ENCODE measurements at regions not wholly inside any gene's neighbourhood (a gene's known extent, or its start where the extent isn't known, plus 50 kb on each side); places are given as distances from the start of the nearest gene placed in this dataset.

DNA sequence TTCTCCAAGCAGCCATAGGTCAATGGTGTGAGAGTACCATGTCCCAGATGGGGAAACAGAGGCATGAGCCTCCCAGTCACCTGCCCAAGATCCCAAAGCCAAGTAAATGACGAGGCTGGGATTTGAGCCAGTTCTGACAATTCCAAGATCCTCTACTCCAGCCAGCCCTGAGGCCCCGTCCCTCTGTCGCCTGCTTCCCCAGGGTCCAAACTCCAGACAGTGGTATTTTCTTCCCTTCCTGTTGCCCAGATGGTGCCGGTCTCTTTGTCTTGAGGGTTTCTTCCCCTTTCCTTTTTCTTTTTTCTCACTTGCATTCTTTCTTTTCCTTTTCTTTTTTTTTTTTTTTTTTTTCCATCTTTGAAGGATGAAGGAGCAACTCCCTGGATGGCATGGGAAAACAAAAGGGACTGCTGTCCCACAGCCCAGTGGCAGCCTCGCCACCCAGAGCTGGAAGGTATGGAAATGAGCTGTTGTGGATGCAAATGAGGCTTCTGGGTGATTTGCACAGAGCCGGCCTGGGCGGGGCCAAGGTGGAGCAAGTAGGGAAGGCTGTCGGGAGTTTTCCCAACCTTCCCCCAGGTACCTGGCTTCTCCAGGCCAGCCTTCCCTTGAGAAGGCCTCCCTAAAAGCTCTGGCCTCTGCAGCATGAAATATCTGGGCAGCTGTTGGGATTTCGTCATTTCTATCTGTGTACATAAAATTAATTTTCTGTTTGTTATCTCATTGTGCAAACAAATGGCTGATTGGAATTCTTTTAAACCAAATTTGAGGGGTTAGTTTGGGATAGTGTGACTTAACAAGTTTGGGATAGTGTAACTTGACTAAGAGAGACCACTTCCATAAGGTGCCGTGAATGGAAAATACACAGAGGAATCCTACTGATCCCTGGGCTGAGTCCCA is 146.8 kb downstream of the MN1 start:
- H4K8ac ChIP-seq (replicated peaks; ENCODE audit: insufficient read length, low read depth, low read length): no peak overlapping the region
- no peak overlapping the region for H3K23ac ChIP-seq (ENCODE audit: insufficient read length, low read depth, low read length)
- no CpG with 5 or more reads among the region's 10 CpGs for WGBS (ENCODE audit: extremely low coverage, insufficient read length, low lambda C conversion rate)
- no peak for TF ChIP-seq CTCF (conservative IDR thresholded peaks at IDR 0.05)
- H3K27ac ChIP-seq (ENCODE audit: insufficient read length, low read depth, low read length): no peak overlapping the region
- H3K9ac ChIP-seq (ENCODE audit: extremely low read depth, insufficient read length, low read length): no peak overlapping the region
- no peak overlapping the region for H3K14ac ChIP-seq (ENCODE audit: insufficient read depth, low read length)
- H2AFZ ChIP-seq (ENCODE audit: low read length): no peak overlapping the region
- H3K4me1 ChIP-seq (ENCODE audit: insufficient read depth, low read length): peaks cover 4% of the 10 kb centered on the region; the same call in 1 of the 2 replicates
- H3K23me2 ChIP-seq (ENCODE audit: insufficient read length, low read depth, low read length, poor library complexity, severe bottlenecking): no peaks in the 10 kb centered on the region
- no peak overlapping the region for H3K4me2 ChIP-seq (ENCODE audit: insufficient read depth, insufficient read length, low read length)
- no peaks in the 10 kb centered on the region for H3K79me2 ChIP-seq (ENCODE audit: insufficient read depth, low read length)
- H3K27me3 Mint-ChIP-seq (ENCODE audit: low read depth): peaks cover 30% of the 10 kb centered on the region
- H4K20me1 ChIP-seq (ENCODE audit: control insufficient read depth, insufficient read depth, insufficient read length): no peaks in the 10 kb centered on the region
- no peak overlapping the region for H3K4me3 Mint-ChIP-seq
- H4K91ac ChIP-seq (ENCODE audit: insufficient read length, low read depth, low read length): no peak overlapping the region
- H3K18ac ChIP-seq (ENCODE audit: insufficient read length, low read depth, low read length): no peak overlapping the region
- no peaks in the 10 kb centered on the region for H3K27me3 ChIP-seq (ENCODE audit: insufficient read depth, low read length)
- H2BK20ac ChIP-seq (ENCODE audit: low read depth, low read length, poor library complexity, severe bottlenecking): no peak overlapping the region
- H3K4me1 Mint-ChIP-seq: peaks cover 20% of the 10 kb centered on the region in 2 experiments
- peaks cover 3 to 12% of the 10 kb centered on the region in 2 experiments; a peak in 4 of 5 replicates for H3K9me3 Mint-ChIP-seq
- DNase-seq: peak; percentile 79
- H3K56ac ChIP-seq (ENCODE audit: insufficient read length, low read depth, low read length): no peak overlapping the region
- H2BK5ac ChIP-seq (ENCODE audit: insufficient read length, low read length): no peak overlapping the region
- no peak overlapping the region for H3K4ac ChIP-seq (ENCODE audit: low read depth, low read length)
- H4K5ac ChIP-seq (ENCODE audit: insufficient read length, low read depth, low read length): no peak overlapping the region
- no peaks in the 10 kb centered on the region for H3K79me1 ChIP-seq (ENCODE audit: insufficient read depth, low read depth, low read length, poor library complexity, severe bottlenecking)
- no peak overlapping the region for H2AK5ac ChIP-seq (ENCODE audit: insufficient read length, low read length)
- H2BK120ac ChIP-seq (ENCODE audit: low read depth, low read length, poor library complexity, severe bottlenecking): no peak overlapping the region
- no peak overlapping the region for H2BK15ac ChIP-seq (ENCODE audit: low read depth, low read length)
- H2BK12ac ChIP-seq (ENCODE audit: insufficient read length, low read depth, low read length): no peak overlapping the region
- no peak overlapping the region; a peak in 1 of 7 replicates for H3K27ac Mint-ChIP-seq
- no peaks in the 10 kb centered on the region for H3K9me3 ChIP-seq (ENCODE audit: control insufficient read depth, low read depth, low read length)
- no peak overlapping the region for H3T11ph ChIP-seq (ENCODE audit: low read length)
- peaks cover 0 to 2% (median 0%) of the 10 kb centered on the region in 3 experiments; a peak in 2 of 7 replicates for H3K36me3 Mint-ChIP-seq (ENCODE audit: insufficient read depth in 1 of 3, low read depth in 3 of 3)
